Retina (tissue), 1 donor: ENCODE measurements at regions not wholly inside any gene's neighbourhood (a gene's known extent, or its start where the extent isn't known, plus 50 kb on each side); places are given as distances from the start of the nearest gene placed in this dataset.
A peak's percentile ranks its signal among the peaks of the same experiment; 100 is the strongest.

ENCODE experiments used
- DNase-seq: peaks from one replicate; pipeline ENCODE4 v3.0.0-alpha.2; 2016

- DNase-seq, result no peak
Measured at GRCh38 chr4:181424362-181425016, 818.7 kb upstream of the TENM3 start.

GRCh38 chr4:181427076-181427475 is 816.1 kb upstream of the TENM3 start:
- no peak for DNase-seq

DNA sequence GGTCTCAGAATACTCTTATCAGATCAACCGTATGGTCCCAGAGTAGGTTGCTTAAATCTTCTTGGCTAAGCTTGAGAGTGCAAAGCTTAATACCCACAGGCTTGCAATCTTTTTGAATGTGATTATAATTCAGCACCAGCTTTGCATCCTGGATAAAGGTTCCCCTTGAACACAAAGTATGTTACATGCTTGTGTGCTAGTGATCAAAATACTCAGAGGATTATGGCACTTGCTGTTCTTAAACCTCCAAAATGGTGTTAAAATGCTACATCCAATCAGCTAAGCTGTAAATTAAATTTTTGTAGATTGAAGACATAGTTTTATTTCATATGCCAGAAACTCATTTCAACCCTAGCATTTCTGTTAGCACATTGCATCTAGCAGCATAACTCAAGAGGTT is 812.2 kb upstream of the TENM3 start:
- DNase-seq, result no peak

DNA sequence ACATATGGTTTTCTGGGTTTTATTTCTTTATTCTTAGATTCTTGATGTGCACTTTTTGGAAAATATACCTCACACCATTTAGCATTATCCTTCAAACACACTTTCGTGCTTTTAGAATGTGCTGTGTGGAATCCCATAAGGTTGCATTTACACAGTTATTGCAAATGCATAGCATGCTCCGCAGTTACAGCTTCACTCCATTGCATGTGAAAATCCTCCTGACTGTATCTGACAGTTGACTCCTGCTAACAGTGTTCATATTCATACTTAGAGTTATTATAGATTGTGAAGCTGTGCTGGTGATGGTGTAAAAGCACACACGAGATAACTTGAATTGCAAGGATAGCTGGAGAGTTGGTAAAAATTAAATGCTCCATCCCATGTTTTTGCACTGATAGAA is 811.5 kb upstream of the TENM3 start:
- no peak for DNase-seq

GRCh38 chr4:181432335-181432734 is 810.9 kb upstream of the TENM3 start:
- peak; percentile 75 for DNase-seq

DNA sequence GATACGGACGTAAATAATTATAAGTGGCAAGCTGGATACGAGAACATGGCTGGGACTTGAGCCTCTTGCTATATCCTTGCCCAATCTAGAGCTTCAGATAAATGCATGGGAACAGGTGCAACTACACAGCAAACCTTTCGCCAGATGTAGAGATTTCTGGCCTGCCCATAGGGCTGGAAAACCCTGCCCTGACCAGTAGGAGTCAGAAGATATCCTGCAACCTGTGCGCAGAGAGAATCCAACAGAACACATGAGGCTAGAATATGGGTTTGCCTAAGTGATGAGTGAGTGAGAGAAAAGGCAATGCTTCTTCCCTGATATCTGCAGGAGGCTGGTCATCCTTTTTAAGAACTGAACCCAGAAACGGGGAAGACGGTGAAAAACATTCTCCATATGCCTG is 805.3 kb upstream of the TENM3 start:
- DNase-seq, result no peak

GRCh38 chr4:181438641-181439040 is 804.6 kb upstream of the TENM3 start:
- DNase-seq, result no peak

GRCh38 chr4:181443021-181443420 is 800.2 kb upstream of the TENM3 start:
- no peak for DNase-seq

DNA sequence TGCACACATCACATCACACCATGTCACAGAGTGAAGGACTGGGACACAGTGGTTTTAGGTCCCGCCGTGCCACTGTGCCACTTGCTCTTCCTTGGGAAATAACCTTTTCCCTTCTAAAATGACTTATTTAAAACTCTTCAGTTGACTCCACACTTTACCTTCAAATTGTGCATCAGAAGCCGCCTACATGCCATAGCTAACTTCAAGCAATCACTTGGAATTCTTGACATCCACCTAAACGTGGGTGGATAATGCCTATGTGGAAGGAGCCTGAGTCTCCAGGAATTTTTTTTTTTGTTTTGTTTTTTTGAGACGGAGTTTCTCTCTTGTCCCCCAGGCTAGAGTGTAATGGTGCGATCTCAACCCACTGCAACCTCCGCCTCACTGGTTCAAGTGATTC is 777.4 kb upstream of the TENM3 start:
- DNase-seq, result no peak

DNA sequence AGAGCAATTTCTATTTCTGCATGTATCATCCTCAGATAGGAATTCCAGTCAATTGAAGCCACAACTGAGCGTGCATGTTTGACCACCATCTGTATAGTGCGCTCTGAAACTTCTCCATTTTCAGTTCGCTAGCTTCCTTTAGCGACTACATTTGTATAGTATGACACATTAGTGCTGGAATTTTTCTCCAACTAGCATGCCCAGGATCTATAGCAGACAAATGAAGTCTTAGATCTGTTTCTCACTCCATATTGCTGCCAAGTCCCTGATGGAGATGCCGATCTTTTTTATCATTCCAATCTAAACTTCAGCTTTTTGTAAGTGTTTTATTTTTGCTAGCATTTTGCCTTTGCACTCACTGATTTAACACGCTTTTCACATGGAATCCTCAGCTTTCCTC is 774.8 kb upstream of the TENM3 start:
- no peak for DNase-seq

DNA sequence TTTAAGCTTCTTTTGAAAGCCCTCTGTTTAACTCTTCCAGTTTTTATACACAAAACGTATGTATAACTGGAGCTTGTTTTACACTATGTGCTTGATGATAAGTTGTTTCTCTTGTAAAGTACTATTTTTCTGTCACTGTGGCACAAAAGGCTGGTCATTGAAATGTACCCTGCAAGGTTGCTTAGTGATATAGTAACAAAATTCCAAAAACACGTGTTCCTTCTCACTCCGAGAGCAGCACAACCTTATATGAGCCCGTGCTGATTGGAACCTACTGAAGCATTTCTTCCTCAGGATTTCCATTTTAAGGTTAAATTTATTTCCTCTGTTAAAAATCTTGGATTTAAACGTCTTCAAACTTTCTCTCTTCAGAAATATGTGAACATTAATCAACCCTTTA is 772.9 kb upstream of the TENM3 start:
- no peak for DNase-seq

DNA sequence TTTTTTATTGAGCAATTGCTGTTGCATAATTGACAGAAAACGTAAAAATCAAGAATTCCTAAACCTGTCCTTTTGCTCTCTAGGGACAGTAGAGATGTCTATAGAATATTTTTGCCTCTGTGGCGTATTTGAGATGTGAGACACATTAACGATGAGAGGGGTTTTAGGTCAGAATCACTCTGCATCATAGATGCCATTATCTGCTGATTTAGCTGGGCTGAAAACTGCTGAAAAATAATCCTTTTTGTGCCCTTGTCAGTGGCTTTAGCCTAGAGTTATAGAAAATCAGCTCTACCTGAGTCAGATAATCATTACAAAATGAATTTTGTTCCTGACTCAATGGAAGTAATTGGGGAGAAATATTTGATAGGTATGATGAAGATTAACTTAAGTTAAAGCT is 767.8 kb upstream of the TENM3 start:
- DNase-seq, result no peak

DNA sequence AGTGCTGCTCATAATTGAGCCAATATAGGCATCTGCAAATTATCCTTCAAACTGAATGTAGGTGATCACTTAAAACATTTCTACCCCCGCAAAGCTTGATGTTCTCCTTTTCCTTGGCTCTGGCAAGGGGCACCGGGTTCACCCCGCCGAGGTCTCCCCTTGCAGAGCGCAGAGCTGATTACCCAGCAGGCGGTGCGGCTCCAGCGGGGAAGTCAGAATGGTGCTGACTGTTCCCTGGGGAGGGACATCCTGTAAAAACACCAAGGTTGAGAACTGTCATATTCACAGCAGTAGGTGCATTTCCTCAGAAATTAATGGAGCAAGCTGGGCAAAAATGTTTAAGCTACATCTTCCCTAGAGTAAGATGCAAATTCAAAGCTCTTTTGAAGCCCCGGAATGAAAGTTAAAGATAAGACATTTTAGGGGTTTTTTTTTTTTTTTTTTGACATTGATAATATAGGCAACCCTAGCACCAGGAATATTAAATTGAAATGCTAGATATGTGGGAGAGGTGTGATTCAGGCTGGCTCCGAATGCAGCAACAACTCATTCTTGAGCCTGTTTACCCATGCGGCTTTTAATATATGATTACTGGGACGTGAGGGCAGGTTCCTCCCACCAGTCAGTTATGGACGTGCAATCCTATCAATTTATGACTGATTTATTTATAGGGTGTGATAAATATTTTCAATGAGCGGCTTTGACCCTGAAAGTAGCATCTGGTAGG is 767.3 kb upstream of the TENM3 start:
- DNase-seq, result peak; percentile 59

GRCh38 chr4:181476508-181476890 is 766.7 kb upstream of the TENM3 start:
- no peak for DNase-seq

DNA sequence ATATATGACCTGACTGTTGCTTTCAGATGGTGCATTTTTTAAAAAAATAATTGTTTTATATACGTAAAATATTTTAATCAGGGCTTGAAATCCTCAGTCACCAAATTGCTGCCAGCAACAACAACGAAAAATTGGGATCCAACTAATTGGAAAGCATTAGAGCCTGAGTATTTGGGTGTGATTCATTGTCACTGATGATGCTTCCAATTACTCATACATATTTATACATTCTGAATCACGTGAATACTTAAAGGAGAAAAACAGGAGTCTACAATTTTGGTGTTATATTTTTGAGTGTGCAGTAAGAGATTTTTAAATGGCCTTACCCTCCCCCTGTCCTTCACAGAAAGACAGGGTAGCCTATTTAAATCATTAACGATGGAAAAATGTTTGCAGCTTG is 765.6 kb upstream of the TENM3 start:
- DNase-seq, result no peak

GRCh38 chr4:181478656-181479055 is 764.5 kb upstream of the TENM3 start:
- no peak for DNase-seq

DNA sequence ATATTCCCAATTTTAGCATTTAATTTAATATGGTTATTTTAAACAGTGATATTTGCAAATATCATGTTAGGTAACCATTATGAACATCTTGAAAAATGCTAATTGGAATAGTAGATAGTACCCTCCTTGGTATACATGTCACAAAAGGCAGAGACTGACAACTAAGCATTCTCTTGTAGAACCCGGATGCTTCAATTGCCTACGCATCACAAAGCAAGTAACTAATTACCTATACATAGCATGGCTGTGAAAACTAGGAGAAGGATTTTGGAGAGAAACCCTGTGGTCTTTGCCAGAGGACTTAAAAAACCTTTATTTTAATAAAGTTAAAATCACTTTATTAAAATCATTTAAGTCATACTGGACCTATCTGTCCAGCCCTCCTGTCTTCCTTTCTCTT is 764.1 kb upstream of the TENM3 start:
- DNase-seq, result no peak

GRCh38 chr4:181484396-181484795 is 758.8 kb upstream of the TENM3 start:
- DNase-seq, result no peak

- no peak for DNase-seq
Measured at GRCh38 chr4:181488926-181489325, 754.3 kb upstream of the TENM3 start.

- no peak for DNase-seq
Measured at GRCh38 chr4:181498148-181498547, 745.1 kb upstream of the TENM3 start.

DNA sequence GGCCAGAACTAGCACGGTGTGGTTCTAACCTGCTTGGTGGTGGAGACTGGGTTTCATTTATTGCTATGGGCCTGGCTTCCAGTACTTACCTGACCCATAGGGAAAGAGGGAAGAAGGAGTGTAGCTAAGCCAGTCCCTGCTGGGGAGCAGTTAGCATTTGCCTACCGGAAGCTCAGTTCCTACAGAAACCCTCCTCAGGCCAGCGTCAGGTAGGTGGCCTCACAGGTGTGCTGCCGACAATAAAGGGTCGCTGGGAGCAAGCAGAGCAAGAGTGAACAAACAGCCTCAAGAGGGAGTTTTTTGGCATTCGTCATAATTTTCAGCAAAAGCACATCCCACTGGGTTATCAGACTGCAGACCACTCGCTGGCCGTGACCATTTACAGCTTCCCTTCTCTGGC is 740.6 kb upstream of the TENM3 start:
- no peak for DNase-seq

GRCh38 chr4:181503687-181504390 is 739.4 kb upstream of the TENM3 start:
- DNase-seq, result peak; percentile 66

GRCh38 chr4:181504924-181505323 is 738.3 kb upstream of the TENM3 start:
- DNase-seq, result peak; percentile 67

GRCh38 chr4:181507180-181507835 is 735.9 kb upstream of the TENM3 start:
- peak; percentile 79 for DNase-seq
